ENCODE measurements at regions not wholly inside any gene's neighbourhood (a gene's known extent, or its start where the extent isn't known, plus 50 kb on each side); places are given as distances from the start of the nearest gene placed in this dataset.

- intact Hi-C loops (cut with micrococcal nuclease), result no loop called here
- DNase-seq, result no peak
- Histone ChIP-seq H3K9me3 (replicated peaks) (peaks cover 22% of the 10 kb centered on the region), H3K4me1 (no peaks in the 10 kb centered on the region), H3K27me3 (ENCODE audit: low read depth) (no peaks in the 10 kb centered on the region), H3K4me3 (no peak overlapping the region), H3K36me3 (no peaks in the 10 kb centered on the region), H3K27ac (replicated peaks) (no peak overlapping the region)
- no peak for TF ChIP-seq CTCF (IDR thresholded peaks at IDR 0.05; ENCODE audit: borderline replicate concordance)
Observed at GRCh38 chr4:45399116-45399515, 672.8 kb upstream of the GNPDA2 start.

- H3K9me3 ChIP-seq (replicated peaks), result peaks cover 11% of the 10 kb centered on the region
- no peak for TF ChIP-seq CTCF (IDR thresholded peaks at IDR 0.05; ENCODE audit: borderline replicate concordance)
- H3K27me3 ChIP-seq (ENCODE audit: low read depth), result no peaks in the 10 kb centered on the region
- H3K27ac ChIP-seq (replicated peaks), result no peak overlapping the region
- H3K4me1 ChIP-seq, result no peaks in the 10 kb centered on the region
- intact Hi-C loops (cut with micrococcal nuclease), result no loop called here
- H3K36me3 ChIP-seq, result no peaks in the 10 kb centered on the region
- DNase-seq, result no peak
- H3K4me3 ChIP-seq, result no peak overlapping the region
Observed at GRCh38 chr4:45385306-45385705, 659.0 kb upstream of the GNPDA2 start.

GRCh38 chr4:45370408-45370807 is 644.1 kb upstream of the GNPDA2 start:
- DNase-seq, result no peak
- no peak overlapping the region for H3K27ac ChIP-seq (replicated peaks)
- no peaks in the 10 kb centered on the region for H3K36me3 ChIP-seq
- intact Hi-C loops (cut with micrococcal nuclease), result no loop called here
- H3K4me1 ChIP-seq, result no peaks in the 10 kb centered on the region
- no peaks in the 10 kb centered on the region for H3K27me3 ChIP-seq (ENCODE audit: low read depth)
- no peaks in the 10 kb centered on the region for H3K9me3 ChIP-seq (replicated peaks)
- TF ChIP-seq CTCF (IDR thresholded peaks at IDR 0.05; ENCODE audit: borderline replicate concordance), result no peak
- H3K4me3 ChIP-seq, result no peak overlapping the region

- H3K4me1 ChIP-seq, result no peaks in the 10 kb centered on the region
- intact Hi-C loops (cut with micrococcal nuclease), result no loop called here
- H3K36me3 ChIP-seq, result no peaks in the 10 kb centered on the region
- DNase-seq, result no peak
- H3K4me3 ChIP-seq, result no peak overlapping the region
- TF ChIP-seq CTCF (IDR thresholded peaks at IDR 0.05; ENCODE audit: borderline replicate concordance), result no peak
- no peaks in the 10 kb centered on the region for H3K9me3 ChIP-seq (replicated peaks)
- no peak overlapping the region for H3K27ac ChIP-seq (replicated peaks)
- no peaks in the 10 kb centered on the region for H3K27me3 ChIP-seq (ENCODE audit: low read depth)
Observed at GRCh38 chr4:45368832-45369231, 642.5 kb upstream of the GNPDA2 start.

- DNase-seq, result no peak
- intact Hi-C loops (cut with micrococcal nuclease), result no loop called here
- H3K9me3 ChIP-seq (replicated peaks), result peaks cover 18% of the 10 kb centered on the region
- H3K27ac ChIP-seq (replicated peaks), result no peak overlapping the region
- TF ChIP-seq CTCF (IDR thresholded peaks at IDR 0.05; ENCODE audit: borderline replicate concordance), result no peak
- H3K4me1 ChIP-seq, result no peaks in the 10 kb centered on the region
- no peak overlapping the region for H3K4me3 ChIP-seq
- H3K27me3 ChIP-seq (ENCODE audit: low read depth), result no peaks in the 10 kb centered on the region
- no peaks in the 10 kb centered on the region for H3K36me3 ChIP-seq
Observed at GRCh38 chr4:45363931-45364330, 637.6 kb upstream of the GNPDA2 start.
